ENCODE measurements at regions not wholly inside any gene's neighbourhood (a gene's known extent, or its start where the extent isn't known, plus 50 kb on each side); places are given as distances from the start of the nearest gene placed in this dataset.
"Not testable (repeated sequence)": the region's sequence is repeated elsewhere in the genome, so short reads cannot be mapped to it uniquely, and the experiment has no call there.

- DNase-seq (ENCODE audit: low spot score): no peak
Measured at GRCh38 chr1:99539131-99539530, 106.8 kb upstream of the PALMD start.

GRCh38 chr1:99540744-99541143, 105.2 kb upstream of the PALMD start:
- no peak for DNase-seq (ENCODE audit: low spot score)

DNA sequence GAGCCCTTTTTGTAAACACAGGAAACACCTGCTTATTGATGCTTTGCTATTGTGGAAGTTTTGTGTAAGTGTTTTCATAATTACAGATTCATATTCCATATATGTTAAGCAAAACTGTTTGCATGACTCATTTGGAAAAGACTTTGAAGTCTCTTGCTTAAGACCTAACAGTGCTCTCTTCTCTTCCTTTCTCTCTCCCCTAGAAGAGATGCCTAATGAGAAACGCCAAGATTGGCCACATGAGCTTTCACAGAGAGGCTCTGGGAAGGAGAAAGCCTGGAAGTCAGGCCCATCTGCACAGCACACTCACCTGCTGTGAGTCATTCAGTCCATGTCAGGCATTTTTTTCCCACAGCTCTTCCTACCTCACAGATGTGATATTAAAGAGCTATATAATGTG, 101.6 kb upstream of the PALMD start:
- no peak for DNase-seq (ENCODE audit: low spot score)

DNA sequence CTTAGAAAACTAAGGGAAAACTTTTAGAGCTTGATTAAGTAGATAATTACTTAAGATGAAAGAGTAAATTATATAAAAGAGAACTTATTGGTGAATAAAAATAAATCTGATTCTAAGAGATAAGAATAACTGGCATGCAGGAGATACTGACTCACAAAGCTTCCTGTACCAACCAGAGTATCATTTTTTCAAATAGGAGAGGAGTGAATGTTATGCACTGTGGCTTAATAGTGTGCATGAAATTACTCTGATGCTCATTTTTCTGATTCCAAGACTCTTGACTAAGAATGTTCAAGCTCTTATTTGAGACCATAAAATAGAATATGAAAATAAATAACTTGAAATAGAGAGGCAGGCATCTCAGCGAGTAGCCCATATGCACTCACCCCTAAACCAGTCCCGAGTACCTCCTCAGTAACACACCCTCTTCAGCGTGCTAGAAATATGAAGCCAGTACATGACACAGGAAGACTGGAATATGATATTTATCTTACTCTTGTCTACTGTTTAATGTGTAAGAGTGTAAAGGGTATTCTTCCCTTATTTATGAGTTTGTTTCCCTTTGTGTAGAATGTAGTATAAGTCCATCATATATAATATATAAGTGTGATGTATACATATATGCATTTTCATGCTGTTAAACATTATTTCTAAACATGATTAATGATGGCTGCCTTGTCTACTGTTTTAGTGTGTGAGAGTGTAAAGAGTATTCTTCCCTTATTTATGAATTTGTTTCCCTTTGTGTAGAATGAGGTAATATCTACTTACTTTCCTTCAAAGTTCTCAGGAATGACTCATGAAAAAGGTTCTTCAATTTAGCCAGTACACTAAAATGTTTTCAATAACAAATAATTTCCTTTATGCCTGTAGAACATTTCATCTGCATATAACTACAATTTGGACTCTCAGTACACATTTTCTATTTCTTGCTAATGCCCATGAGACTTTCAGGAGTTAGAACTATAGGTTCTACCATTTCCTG, 99.2 kb upstream of the PALMD start:
- no peak for DNase-seq (ENCODE audit: low spot score)

- DNase-seq (ENCODE audit: low spot score): no peak
Measured at GRCh38 chr1:99548943-99549605, 96.8 kb upstream of the PALMD start.

- DNase-seq (ENCODE audit: low spot score): no peak
Measured at GRCh38 chr1:99550198-99550597, 95.7 kb upstream of the PALMD start.

DNA sequence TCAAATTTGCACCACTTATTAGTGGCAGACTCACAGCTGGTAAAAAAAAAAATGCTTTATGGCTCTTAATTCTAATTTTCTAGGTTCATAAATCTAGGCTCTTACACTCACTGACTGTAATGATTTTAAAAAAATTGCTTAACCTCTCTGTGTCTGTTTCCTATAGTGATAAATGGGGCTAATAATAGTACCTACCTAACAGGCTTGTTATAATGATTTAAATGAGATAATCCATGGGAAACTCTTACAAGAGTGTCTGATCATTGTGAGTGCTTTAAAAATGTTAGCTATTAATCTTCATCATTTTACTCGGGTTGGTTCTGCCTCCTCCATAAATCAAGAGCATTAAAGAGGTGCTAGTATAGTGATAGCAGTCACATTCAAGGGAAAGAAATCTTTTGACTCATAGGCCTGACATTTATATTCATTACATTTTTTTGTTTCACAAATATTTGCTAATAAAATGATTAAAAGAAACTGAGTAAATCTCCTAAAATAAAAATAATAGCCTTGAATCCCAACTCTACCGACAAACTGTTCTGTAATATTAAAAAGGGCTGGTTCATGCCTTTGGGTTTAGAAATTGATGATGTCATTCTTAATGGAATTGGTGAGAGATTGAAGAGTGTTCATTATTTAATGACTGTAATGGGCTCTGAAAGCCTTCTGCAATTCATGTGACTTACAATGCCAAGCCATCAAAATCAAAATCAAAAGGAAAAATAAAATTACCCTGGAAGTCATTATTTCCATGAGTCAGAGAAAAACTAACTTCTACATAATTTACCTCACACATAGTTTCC, 93.9 kb upstream of the PALMD start:
- no peak for DNase-seq (ENCODE audit: low spot score)

GRCh38 chr1:99553301-99553700, 92.6 kb upstream of the PALMD start:
- DNase-seq (ENCODE audit: low spot score): no peak

DNA sequence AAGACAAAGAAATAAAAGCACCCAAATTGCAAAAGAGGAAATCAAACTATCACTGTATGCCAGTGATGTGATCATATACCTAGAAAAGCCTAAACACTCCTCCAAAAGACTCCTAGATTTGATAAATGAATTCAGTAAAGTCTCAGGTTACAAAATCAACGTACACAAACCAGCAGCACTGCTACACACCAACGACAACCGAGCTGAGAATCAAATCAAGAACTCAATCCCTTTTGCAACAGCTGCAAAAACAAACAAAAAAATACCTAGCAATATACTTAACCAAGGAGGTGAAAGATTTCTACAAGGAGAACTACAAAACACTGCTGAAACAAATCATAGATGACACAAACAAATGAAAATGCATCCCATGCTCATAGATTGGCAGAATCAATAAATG, 92.1 kb upstream of the PALMD start:
- not testable (repeated sequence) for DNase-seq (ENCODE audit: low spot score)

GRCh38 chr1:99554727-99555126, 91.2 kb upstream of the PALMD start:
- no peak for DNase-seq (ENCODE audit: low spot score)

DNA sequence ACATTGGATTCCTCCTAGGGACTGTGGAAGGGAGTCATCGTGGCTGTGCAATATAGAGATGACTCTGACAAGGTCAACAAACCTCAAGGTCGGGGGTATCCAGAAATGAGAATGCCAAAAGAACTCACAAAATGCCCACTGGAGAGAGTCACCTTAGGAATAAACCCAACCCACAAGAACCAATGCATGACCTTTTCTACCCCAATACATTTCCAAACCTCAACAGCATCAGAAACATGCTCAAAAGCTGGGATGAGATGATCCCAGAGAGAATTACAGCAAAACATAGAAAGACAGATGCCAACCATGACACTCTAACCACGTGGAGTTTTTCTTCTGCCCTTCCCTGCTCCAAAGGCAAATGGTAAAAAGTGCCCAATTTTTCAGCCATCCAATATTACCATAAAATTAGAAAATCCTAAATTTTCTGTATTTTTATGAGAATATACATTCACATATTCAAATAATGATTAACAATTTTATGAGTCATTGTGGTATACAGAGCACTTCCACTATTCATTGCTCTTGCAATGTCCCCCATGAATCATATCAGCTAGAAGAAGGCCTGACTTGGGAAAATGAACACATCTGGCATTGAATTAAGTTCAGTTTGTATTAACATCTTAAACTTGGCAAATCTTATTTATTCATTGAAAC, 88.2 kb upstream of the PALMD start:
- no peak for DNase-seq (ENCODE audit: low spot score)

- no peak for DNase-seq (ENCODE audit: low spot score)
Measured at GRCh38 chr1:99559166-99559565, 86.7 kb upstream of the PALMD start.

GRCh38 chr1:99560207-99561040, 85.5 kb upstream of the PALMD start:
- no peak for DNase-seq (ENCODE audit: low spot score)

- DNase-seq (ENCODE audit: low spot score): no peak
Measured at GRCh38 chr1:99561952-99562351, 84.0 kb upstream of the PALMD start.

DNA sequence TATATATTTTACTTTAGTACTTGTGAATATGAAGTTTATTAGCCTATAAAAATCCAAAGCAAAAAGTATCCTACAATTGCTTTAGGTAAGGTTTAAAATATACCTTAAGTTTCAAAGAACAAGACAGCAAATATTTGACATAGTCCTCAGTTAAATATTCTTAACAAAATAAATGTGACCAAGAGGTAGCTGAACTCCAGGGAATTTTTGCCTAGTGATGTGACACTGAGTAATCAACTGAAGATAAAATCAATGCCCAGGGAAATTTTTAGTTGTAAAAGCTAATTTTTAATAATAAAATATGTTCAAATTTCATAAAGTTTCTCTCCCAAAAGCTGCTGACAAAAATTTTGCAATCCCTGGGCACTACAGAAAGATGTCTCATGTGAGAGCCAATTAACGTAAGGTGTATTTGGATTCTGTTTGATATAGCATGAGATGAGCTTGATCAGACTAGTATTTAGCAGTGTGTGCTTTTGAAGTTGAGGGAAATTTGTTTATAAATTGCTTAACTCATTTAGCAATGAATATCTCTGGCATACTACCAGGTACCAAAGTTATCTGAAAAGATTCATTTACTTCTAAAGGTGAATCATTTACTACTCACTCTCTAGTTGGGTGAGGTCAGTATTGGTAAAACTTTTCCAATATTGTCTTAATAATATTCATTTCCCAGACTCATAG, 80.2 kb upstream of the PALMD start:
- no peak for DNase-seq (ENCODE audit: low spot score)

GRCh38 chr1:99566290-99567021, 79.5 kb upstream of the PALMD start:
- DNase-seq (ENCODE audit: low spot score): no peak

DNA sequence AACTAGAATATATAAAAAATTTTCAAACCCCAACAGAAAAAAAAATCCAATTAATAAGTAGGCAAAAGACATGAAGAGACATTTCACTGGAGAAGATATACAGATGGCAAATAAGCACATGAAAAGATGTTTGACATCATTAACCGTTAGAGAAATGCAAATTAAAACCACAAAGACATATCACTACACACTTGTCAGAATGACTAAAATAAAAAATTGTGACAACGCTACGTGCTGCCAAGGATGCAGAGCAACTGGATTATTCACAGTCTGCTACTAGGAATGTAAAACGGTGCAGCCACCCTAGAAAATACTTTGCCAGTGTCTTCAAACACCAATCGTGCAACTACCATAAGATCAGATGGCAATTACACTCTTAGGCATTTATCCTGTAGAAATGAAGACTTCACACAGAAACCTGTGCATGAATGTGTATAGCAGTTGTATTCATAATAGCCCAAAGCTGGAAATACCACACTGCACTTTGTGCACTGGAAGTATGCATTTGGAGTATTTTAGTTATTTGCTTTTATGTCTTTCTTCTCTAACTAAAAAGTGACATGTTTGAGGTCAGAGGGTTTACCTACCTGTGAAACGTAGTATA, 75.3 kb upstream of the PALMD start:
- no peak for DNase-seq (ENCODE audit: low spot score)

DNA sequence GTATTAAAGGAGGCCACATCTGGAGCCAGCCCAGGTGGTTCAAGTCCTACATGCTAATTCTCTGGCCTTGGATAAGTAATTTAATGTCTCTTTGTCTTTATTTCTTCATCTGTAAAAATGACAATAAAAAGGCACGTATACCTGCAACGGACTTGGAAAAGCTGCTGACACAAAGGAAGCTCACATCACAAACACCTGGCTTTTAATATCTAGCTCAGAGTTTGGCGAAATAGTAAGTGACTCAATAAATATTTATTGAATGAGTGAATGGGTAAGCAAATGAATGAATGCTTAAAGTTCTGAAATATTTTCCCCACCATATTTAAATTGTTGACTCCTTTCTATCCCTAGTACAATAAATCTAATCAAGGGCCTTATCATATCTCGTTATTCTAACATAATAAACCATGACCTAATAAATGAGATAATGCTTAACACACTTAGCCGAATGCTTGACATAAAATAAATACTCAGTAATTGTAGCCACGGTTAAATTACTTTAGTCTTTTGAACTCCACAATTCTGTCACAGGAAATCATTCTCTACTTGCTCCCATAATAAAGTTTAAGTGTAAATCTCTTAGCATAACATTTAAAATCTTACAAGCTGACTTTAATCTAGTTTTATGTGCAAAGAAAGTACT, 74.7 kb upstream of the PALMD start:
- DNase-seq (ENCODE audit: low spot score): no peak
